HG03520 (cell line): ENCODE measurements at regions not wholly inside any gene's neighbourhood (a gene's known extent, or its start where the extent isn't known, plus 50 kb on each side); places are given as distances from the start of the nearest gene placed in this dataset.

Experiments
- ATAC-seq: cut with Tn5 transposase; IDR thresholded peaks from one replicate; pipeline ENCODE4 v1.9.1; 2021; ENCODE audit warnings: mild to moderate bottlenecking, moderate library complexity; ENCODE audit not compliant: unreplicated experiment

GRCh38 chr12:13691598-13691997 is 289.8 kb downstream of the GRIN2B start:
- no peak for ATAC-seq

GRCh38 chr12:13687633-13688032 is 293.8 kb downstream of the GRIN2B start:
- no peak for ATAC-seq

- no peak for ATAC-seq
These were observed 295.1 kb downstream of the GRIN2B start for GRCh38 chr12:13686260-13686659.

GRCh38 chr12:13680916-13681315 is 300.5 kb downstream of the GRIN2B start:
- no peak for ATAC-seq

GRCh38 chr12:13676880-13677279 is 304.5 kb downstream of the GRIN2B start:
- ATAC-seq, result no peak

- ATAC-seq, result no peak
These were observed 311.0 kb downstream of the GRIN2B start for GRCh38 chr12:13670285-13670866.

- ATAC-seq, result no peak
These were observed 312.5 kb downstream of the GRIN2B start for GRCh38 chr12:13668880-13669279.

GRCh38 chr12:13666806-13667205 is 314.6 kb downstream of the GRIN2B start:
- ATAC-seq, result no peak

- ATAC-seq, result peak; percentile 75
These were observed 320.2 kb downstream of the GRIN2B start for GRCh38 chr12:13661005-13661887.

- no peak for ATAC-seq
These were observed 326.9 kb downstream of the GRIN2B start for GRCh38 chr12:13654456-13654855.

GRCh38 chr12:13652105-13652504 is 329.3 kb downstream of the GRIN2B start:
- ATAC-seq, result no peak

- ATAC-seq, result no peak
These were observed 345.7 kb downstream of the GRIN2B start for GRCh38 chr12:13635709-13636108.

- ATAC-seq, result no peak
These were observed 349.5 kb downstream of the GRIN2B start for GRCh38 chr12:13631873-13632272.

- no peak for ATAC-seq
These were observed 351.0 kb downstream of the GRIN2B start for GRCh38 chr12:13630354-13630753.

- ATAC-seq, result no peak
These were observed 353.3 kb downstream of the GRIN2B start for GRCh38 chr12:13628067-13628466.

GRCh38 chr12:13627536-13627935 is 353.9 kb downstream of the GRIN2B start:
- no peak for ATAC-seq

- no peak for ATAC-seq
These were observed 368.1 kb downstream of the GRIN2B start for GRCh38 chr12:13613297-13613696.

- ATAC-seq, result no peak
These were observed 371.3 kb downstream of the GRIN2B start for GRCh38 chr12:13609894-13610679.

GRCh38 chr12:13606290-13606689 is 375.1 kb downstream of the GRIN2B start:
- no peak for ATAC-seq

GRCh38 chr12:13603953-13604352 is 377.4 kb downstream of the GRIN2B start:
- ATAC-seq, result no peak

GRCh38 chr12:13602172-13602571 is 379.2 kb downstream of the GRIN2B start:
- no peak for ATAC-seq

- ATAC-seq, result no peak
These were observed 382.2 kb downstream of the GRIN2B start for GRCh38 chr12:13599176-13599575.
